ENCODE measurements at regions not wholly inside any gene's neighbourhood (a gene's known extent, or its start where the extent isn't known, plus 50 kb on each side); places are given as distances from the start of the nearest gene placed in this dataset.

GRCh38 chr4:81274460-81274859 lies 59.4 kb upstream of the PRKG2 start:
- Histone ChIP-seq H3K27me3 (no peaks in the 10 kb centered on the region), H3K4me1 (no peaks in the 10 kb centered on the region), H3K27ac (no peak overlapping the region), H3K9me3 (peaks cover 0 to 14% of the 10 kb centered on the region in 2 donors), H3K4me3 (no peak overlapping the region), H3K36me3 (no peaks in the 10 kb centered on the region)
- intact Hi-C loops (cut with DNase I; ENCODE audit: low total_unique reads): no loop called here
- TF ChIP-seq POLR2AphosphoS5 (IDR thresholded peaks at IDR 0.05): no peak
- TF ChIP-seq CTCF (IDR thresholded peaks at IDR 0.05): no peak
- no peak for DNase-seq (ENCODE audit: low spot score in 2 of 2)

DNA sequence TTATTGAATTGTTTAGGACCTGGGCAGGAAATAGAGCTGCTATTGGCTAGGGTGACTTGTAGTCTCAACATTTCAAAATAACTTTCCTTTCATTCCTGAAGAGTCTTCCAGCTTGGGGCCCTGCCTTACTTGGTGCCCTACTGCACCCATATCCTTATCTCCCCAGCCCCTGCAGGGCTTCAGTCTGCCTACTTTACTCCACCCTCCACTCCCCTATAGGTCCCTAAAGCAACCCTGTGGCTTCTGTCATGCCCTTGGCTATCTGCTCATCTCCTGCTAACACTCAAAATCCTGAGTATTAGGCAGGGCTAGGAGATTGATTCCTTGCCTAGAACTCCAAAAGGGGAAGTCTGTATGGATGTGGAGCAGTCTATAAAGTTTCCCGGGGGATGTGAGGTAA lies 57.6 kb upstream of the PRKG2 start:
- DNase-seq (ENCODE audit: low spot score in 2 of 2): no peak
- Histone ChIP-seq H3K9me3 (peaks cover 0 to 14% of the 10 kb centered on the region in 2 donors), H3K36me3 (no peaks in the 10 kb centered on the region), H3K27me3 (no peaks in the 10 kb centered on the region), H3K4me3 (no peak overlapping the region), H3K4me1 (no peaks in the 10 kb centered on the region), H3K27ac (no peak overlapping the region)
- TF ChIP-seq POLR2A (IDR thresholded peaks at IDR 0.05) (no peak), CTCF (IDR thresholded peaks at IDR 0.05) (no peak), POLR2AphosphoS5 (IDR thresholded peaks at IDR 0.05) (no peak)
- intact Hi-C loops (cut with DNase I; ENCODE audit: low total_unique reads): no loop called here
